WI38 (cell line): ENCODE measurements at regions not wholly inside any gene's neighbourhood (a gene's known extent, or its start where the extent isn't known, plus 50 kb on each side); places are given as distances from the start of the nearest gene placed in this dataset.

Experiments
- H3K4me3 ChIP-seq: 2 replicates; pipeline ENCODE4 v1.5.1; 2011; ENCODE audit warnings: low read depth, mild to moderate bottlenecking, control low read depth, low read length
- TF ChIP-seq, protein P1 (sequence below): IDR thresholded peaks from 2 replicates; pipeline ENCODE4 v1.5.1; 2012; ENCODE audit warnings: low read depth, mild to moderate bottlenecking, control low read depth, low read length

GRCh38 chr14:65231286-65231980, 129.1 kb upstream of the MAX start:
- TF ChIP-seq, protein P1, sequence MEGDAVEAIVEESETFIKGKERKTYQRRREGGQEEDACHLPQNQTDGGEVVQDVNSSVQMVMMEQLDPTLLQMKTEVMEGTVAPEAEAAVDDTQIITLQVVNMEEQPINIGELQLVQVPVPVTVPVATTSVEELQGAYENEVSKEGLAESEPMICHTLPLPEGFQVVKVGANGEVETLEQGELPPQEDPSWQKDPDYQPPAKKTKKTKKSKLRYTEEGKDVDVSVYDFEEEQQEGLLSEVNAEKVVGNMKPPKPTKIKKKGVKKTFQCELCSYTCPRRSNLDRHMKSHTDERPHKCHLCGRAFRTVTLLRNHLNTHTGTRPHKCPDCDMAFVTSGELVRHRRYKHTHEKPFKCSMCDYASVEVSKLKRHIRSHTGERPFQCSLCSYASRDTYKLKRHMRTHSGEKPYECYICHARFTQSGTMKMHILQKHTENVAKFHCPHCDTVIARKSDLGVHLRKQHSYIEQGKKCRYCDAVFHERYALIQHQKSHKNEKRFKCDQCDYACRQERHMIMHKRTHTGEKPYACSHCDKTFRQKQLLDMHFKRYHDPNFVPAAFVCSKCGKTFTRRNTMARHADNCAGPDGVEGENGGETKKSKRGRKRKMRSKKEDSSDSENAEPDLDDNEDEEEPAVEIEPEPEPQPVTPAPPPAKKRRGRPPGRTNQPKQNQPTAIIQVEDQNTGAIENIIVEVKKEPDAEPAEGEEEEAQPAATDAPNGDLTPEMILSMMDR: no peak
- no peak overlapping the region for H3K4me3 ChIP-seq

DNA sequence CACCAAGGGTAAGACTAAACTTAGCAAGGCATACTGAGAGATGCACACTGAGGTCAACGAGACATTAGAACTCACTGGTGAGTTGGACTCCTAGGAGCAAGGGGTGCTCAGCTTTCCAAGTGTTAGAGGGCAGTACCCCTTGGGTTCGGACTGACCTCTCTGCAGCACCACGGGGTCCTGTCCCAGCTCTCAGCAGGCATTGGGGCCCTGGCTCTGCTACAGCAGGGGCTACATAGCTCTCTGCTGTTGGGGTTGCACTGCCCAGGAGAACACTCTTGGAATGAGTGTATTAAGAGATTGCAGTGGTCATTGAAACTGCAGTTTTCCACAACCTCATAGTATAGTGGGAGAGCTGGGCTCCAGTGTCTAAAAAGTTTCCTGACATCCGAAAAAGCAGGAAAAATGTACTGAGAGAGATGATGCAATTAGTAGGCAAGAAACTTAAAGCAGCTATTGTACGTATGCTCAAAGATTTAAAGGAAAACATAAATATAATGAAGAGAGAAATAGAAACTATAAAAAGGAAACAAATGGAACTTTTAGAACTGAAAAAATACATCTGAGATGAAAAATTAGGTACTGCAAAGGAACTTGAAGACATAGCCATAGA, 132.5 kb upstream of the MAX start:
- TF ChIP-seq, protein P1: no peak
- no peak overlapping the region for H3K4me3 ChIP-seq

DNA sequence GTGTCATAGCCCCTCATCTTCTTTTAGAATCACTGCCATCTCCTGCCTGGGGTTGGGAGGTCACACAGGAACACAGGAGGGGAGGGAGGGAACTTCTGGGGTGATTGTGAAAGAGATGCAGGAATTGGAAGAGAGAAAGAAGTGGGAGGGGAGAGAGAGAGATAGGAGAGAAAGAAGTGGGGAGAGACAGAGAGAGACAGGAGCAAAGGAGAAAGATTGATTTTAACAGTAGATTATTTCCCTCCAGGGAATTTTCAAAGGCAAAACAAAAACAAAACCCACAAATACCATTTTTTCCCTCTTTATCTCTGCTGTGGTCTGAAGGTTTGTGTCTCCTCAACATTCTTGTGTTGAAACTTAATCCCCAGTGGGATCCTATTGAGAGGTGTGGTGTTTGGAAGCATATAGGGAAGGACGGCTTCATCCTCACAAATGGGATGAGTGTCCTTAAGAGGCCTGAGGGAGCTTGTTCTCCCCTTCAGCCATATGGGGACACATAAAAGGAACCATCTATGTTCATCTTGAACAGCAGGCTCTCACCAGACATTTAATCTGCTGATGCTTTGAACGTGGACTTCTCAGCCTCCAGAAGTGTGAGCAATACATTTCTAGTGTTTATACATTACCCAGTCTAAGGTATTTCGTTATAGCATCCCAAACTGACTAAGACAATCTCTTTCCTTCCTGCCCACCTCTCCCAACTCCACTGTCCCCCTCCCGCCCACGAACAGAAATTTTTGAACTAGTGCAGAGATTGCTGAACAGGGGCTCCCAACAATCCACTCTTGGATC, 134.9 kb upstream of the MAX start:
- TF ChIP-seq, protein P1: no peak

DNA sequence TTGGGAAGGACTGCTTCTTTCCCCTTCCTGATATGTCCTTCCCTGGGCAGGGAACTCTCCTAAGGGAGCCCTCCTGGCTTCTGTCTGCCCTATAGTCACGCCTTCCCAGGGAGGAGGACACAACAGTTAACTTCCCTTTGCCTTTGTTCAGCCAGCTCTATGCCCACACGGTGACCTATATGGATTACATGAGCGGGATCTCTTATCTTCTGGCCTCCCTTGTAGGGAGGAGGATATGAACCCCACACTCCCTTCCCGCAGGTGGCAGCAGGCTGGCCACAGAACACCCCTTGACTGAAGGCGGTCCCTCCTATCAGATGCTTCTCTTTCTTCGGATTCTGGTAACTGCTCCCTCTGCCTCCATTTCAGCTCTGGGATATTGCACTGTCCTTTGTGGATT, 135.6 kb upstream of the MAX start:
- no peak overlapping the region for H3K4me3 ChIP-seq
- TF ChIP-seq, protein P1: no peak

More for the DNA sequence above, 134.9 kb upstream of the MAX start:
- no peak overlapping the region for H3K4me3 ChIP-seq

DNA sequence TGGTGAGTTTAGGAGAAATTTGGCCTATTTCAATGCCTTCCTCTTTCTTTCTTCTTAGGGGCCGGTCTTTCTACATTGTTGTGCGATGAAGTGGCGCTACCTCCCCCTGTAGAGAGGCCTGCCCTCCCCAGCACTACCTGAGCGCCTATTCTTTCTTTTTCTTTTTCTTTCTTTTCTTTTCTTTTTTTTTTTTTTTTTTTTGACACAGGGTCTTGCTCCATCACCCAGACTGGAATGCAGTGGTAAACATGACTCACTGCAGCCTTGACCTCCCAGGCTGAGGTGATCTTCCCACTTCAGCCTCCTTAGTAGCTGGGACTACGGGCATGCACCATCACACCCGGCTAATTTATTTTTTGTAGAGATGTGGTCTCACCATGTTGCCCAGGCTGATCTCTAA, 136.1 kb upstream of the MAX start:
- TF ChIP-seq, protein P1: no peak
- H3K4me3 ChIP-seq: no peak overlapping the region

GRCh38 chr14:65239143-65239937, 137.0 kb upstream of the MAX start:
- TF ChIP-seq, protein P1: no peak
- no peak overlapping the region for H3K4me3 ChIP-seq
